HUES64 (cell line): ENCODE measurements at regions not wholly inside any gene's neighbourhood (a gene's known extent, or its start where the extent isn't known, plus 50 kb on each side); places are given as distances from the start of the nearest gene placed in this dataset.

ENCODE experiments used
- H3K27ac ChIP-seq: 2 replicates; pipeline ENCODE4 v1.7.0; 2013; ENCODE audit warnings: low read depth, low read length, inconsistent platforms
- H3K27me3 ChIP-seq: 2 replicates; pipeline ENCODE4 v1.6.1; 2013; ENCODE audit warnings: mild to moderate bottlenecking, low read length; ENCODE audit not compliant: insufficient read depth
- H3K36me3 ChIP-seq: 2 replicates; pipeline ENCODE4 v1.6.1; 2013; ENCODE audit warnings: mild to moderate bottlenecking, low read length; ENCODE audit not compliant: insufficient read depth
- H3K4me1 ChIP-seq: 2 replicates; pipeline ENCODE4 v1.6.1; 2013; ENCODE audit warnings: mild to moderate bottlenecking, low read length, moderate library complexity; ENCODE audit not compliant: insufficient read depth
- H3K4me3 ChIP-seq: 2 replicates; pipeline ENCODE4 v1.5.1; 2013; ENCODE audit warnings: mild to moderate bottlenecking, low read length, moderate library complexity
- H3K9ac ChIP-seq: 2 replicates; pipeline ENCODE4 v1.6.1; 2013; ENCODE audit warnings: mild to moderate bottlenecking, low read depth, low read length
- H3K9me3 ChIP-seq: 2 replicates; pipeline ENCODE4 v1.6.1; 2013; ENCODE audit warnings: low read depth, low read length; ENCODE audit not compliant: insufficient read depth
- WGBS: fragments of 150-250, 120-280 bp; methylation state at CpG from one replicate; pipeline ENCODE4 v1.1.7; 2013; ENCODE audit warnings: missing lambda C conversion rate; 5-methylcytosine and 5-hydroxymethylcytosine counted together

GRCh38 chr12:105936496-105936895 lies 202.3 kb downstream of the NUAK1 start:
- Histone ChIP-seq H3K27ac (no peak overlapping the region), H3K4me3 (no peak overlapping the region), H3K9ac (no peak overlapping the region), H3K27me3 (no peaks in the 10 kb centered on the region), H3K36me3 (no peaks in the 10 kb centered on the region), H3K9me3 (no peaks in the 10 kb centered on the region), H3K4me1 (peaks cover 13% of the 10 kb centered on the region)
- WGBS = 93% methylated on average over 1 of the region's 1 CpG

GRCh38 chr12:105937009-105937408 lies 201.7 kb downstream of the NUAK1 start:
- 78% methylated on average over 1 of the region's 1 CpG for WGBS
- H3K9me3 ChIP-seq = no peaks in the 10 kb centered on the region

GRCh38 chr12:105939181-105939721 lies 199.5 kb downstream of the NUAK1 start:
- H3K27ac ChIP-seq = no peak overlapping the region
- no peaks in the 10 kb centered on the region for H3K36me3 ChIP-seq
- no peaks in the 10 kb centered on the region for H3K27me3 ChIP-seq
- peaks cover 13% of the 10 kb centered on the region for H3K4me1 ChIP-seq
- H3K9me3 ChIP-seq = no peaks in the 10 kb centered on the region
- 92% methylated on average over 3 of the region's 3 CpGs for WGBS
- no peak overlapping the region for H3K9ac ChIP-seq
- H3K4me3 ChIP-seq = no peak overlapping the region

More at GRCh38 chr12:105937009-105937408, 201.7 kb downstream of the NUAK1 start:
- Histone ChIP-seq H3K27ac (no peak overlapping the region), H3K36me3 (no peaks in the 10 kb centered on the region), H3K9ac (no peak overlapping the region), H3K4me3 (no peak overlapping the region), H3K4me1 (peaks cover 13% of the 10 kb centered on the region), H3K27me3 (no peaks in the 10 kb centered on the region)

GRCh38 chr12:105942281-105942680 lies 196.5 kb downstream of the NUAK1 start:
- Histone ChIP-seq H3K9ac (no peak overlapping the region), H3K9me3 (no peaks in the 10 kb centered on the region), H3K27me3 (no peaks in the 10 kb centered on the region), H3K27ac (no peak overlapping the region), H3K4me1 (peaks cover 13% of the 10 kb centered on the region), H3K4me3 (no peak overlapping the region), H3K36me3 (no peaks in the 10 kb centered on the region)
- 86% methylated on average over 1 of the region's 1 CpG for WGBS

- Histone ChIP-seq H3K9me3 (no peaks in the 10 kb centered on the region), H3K4me3 (no peak overlapping the region), H3K4me1 (peaks cover 6% of the 10 kb centered on the region), H3K9ac (no peak overlapping the region), H3K36me3 (no peaks in the 10 kb centered on the region), H3K27me3 (no peaks in the 10 kb centered on the region), H3K27ac (no peak overlapping the region)
- WGBS = 95% methylated on average over 1 of the region's 1 CpG
These were observed 195.2 kb downstream of the NUAK1 start for GRCh38 chr12:105943525-105943924.

GRCh38 chr12:105944628-105945027 lies 194.1 kb downstream of the NUAK1 start:
- Histone ChIP-seq H3K9ac (no peak overlapping the region), H3K9me3 (no peaks in the 10 kb centered on the region), H3K27ac (no peak overlapping the region), H3K4me3 (no peak overlapping the region), H3K4me1 (no peaks in the 10 kb centered on the region), H3K36me3 (no peaks in the 10 kb centered on the region), H3K27me3 (no peaks in the 10 kb centered on the region)
- WGBS = 94% methylated on average over 1 of the region's 1 CpG

GRCh38 chr12:105945880-105946279 lies 192.9 kb downstream of the NUAK1 start:
- Histone ChIP-seq H3K27me3 (no peaks in the 10 kb centered on the region), H3K27ac (no peak overlapping the region), H3K9me3 (no peaks in the 10 kb centered on the region), H3K9ac (no peak overlapping the region), H3K4me3 (no peak overlapping the region), H3K4me1 (no peaks in the 10 kb centered on the region), H3K36me3 (no peaks in the 10 kb centered on the region)
- 32% methylated on average over 1 of the region's 1 CpG for WGBS

- 86% methylated on average over 1 of the region's 2 CpGs for WGBS
- Histone ChIP-seq H3K27ac (no peak overlapping the region), H3K4me3 (no peak overlapping the region), H3K9ac (no peak overlapping the region), H3K4me1 (no peaks in the 10 kb centered on the region), H3K27me3 (no peaks in the 10 kb centered on the region), H3K36me3 (no peaks in the 10 kb centered on the region), H3K9me3 (no peaks in the 10 kb centered on the region)
These were observed 192.3 kb downstream of the NUAK1 start for GRCh38 chr12:105946493-105946901.

GRCh38 chr12:105947906-105948305 lies 190.8 kb downstream of the NUAK1 start:
- Histone ChIP-seq H3K27me3 (no peaks in the 10 kb centered on the region), H3K27ac (no peak overlapping the region), H3K4me3 (no peak overlapping the region), H3K9me3 (no peaks in the 10 kb centered on the region), H3K4me1 (no peaks in the 10 kb centered on the region), H3K36me3 (no peaks in the 10 kb centered on the region), H3K9ac (no peak overlapping the region)
- WGBS = 79% methylated on average over 5 of the region's 5 CpGs

GRCh38 chr12:105948331-105948730 lies 190.4 kb downstream of the NUAK1 start:
- no peak overlapping the region for H3K27ac ChIP-seq
- no peaks in the 10 kb centered on the region for H3K36me3 ChIP-seq
- H3K9ac ChIP-seq = no peak overlapping the region
- no peak overlapping the region for H3K4me3 ChIP-seq
- 96% methylated on average over 4 of the region's 4 CpGs for WGBS
- H3K4me1 ChIP-seq = no peaks in the 10 kb centered on the region
- no peaks in the 10 kb centered on the region for H3K9me3 ChIP-seq
- no peaks in the 10 kb centered on the region for H3K27me3 ChIP-seq

- Histone ChIP-seq H3K36me3 (no peaks in the 10 kb centered on the region), H3K27ac (no peak overlapping the region), H3K4me1 (no peaks in the 10 kb centered on the region), H3K9me3 (no peaks in the 10 kb centered on the region), H3K4me3 (no peak overlapping the region), H3K27me3 (no peaks in the 10 kb centered on the region), H3K9ac (no peak overlapping the region)
These were observed 189.4 kb downstream of the NUAK1 start for GRCh38 chr12:105949391-105949790.

- H3K4me1 ChIP-seq = no peaks in the 10 kb centered on the region
These were observed 187.0 kb downstream of the NUAK1 start for GRCh38 chr12:105951732-105952131.

More at GRCh38 chr12:105951732-105952131, 187.0 kb downstream of the NUAK1 start:
- H3K9me3 ChIP-seq = no peaks in the 10 kb centered on the region
- 48% methylated on average over 2 of the region's 2 CpGs for WGBS
- H3K36me3 ChIP-seq = no peaks in the 10 kb centered on the region
- no peak overlapping the region for H3K4me3 ChIP-seq
- H3K27me3 ChIP-seq = no peaks in the 10 kb centered on the region
- H3K9ac ChIP-seq = no peak overlapping the region
- H3K27ac ChIP-seq = no peak overlapping the region
